ENCODE measurements at regions not wholly inside any gene's neighbourhood (a gene's known extent, or its start where the extent isn't known, plus 50 kb on each side); places are given as distances from the start of the nearest gene placed in this dataset.

- TF ChIP-seq GATA2 (IDR thresholded peaks at IDR 0.05; ENCODE audit: low read depth, low read length) (no peak), GATA3 (IDR thresholded peaks at IDR 0.05; ENCODE audit: low read depth, low read length) (no peak)
These were observed 401.7 kb upstream of the HTR2A start for GRCh38 chr13:47298506-47298905.
